A673 (cell line): ENCODE measurements at regions not wholly inside any gene's neighbourhood (a gene's known extent, or its start where the extent isn't known, plus 50 kb on each side); places are given as distances from the start of the nearest gene placed in this dataset.

Experiments
- EZH2 ChIP-seq: fragments of 200-600 bp; sonication (generic); IDR thresholded peaks from 2 replicates; pipeline ENCODE4 v1.6.1; 2017; ENCODE audit warnings: borderline replicate concordance, low read depth, mild to moderate bottlenecking, mixed read lengths, antibody characterized with exemption, low read length; ENCODE audit not compliant: poor library complexity, severe bottlenecking
- TF ChIP-seq, protein P1 (sequence below): fragments of 300-800, 200-600 bp; sonication (generic); conservative IDR thresholded peaks from 2 replicates; pipeline ENCODE4 v1.5.1; 2017; ENCODE audit warnings: low read depth, mild to moderate bottlenecking, antibody characterized with exemption, low read length, moderate library complexity, mixed read lengths

DNA sequence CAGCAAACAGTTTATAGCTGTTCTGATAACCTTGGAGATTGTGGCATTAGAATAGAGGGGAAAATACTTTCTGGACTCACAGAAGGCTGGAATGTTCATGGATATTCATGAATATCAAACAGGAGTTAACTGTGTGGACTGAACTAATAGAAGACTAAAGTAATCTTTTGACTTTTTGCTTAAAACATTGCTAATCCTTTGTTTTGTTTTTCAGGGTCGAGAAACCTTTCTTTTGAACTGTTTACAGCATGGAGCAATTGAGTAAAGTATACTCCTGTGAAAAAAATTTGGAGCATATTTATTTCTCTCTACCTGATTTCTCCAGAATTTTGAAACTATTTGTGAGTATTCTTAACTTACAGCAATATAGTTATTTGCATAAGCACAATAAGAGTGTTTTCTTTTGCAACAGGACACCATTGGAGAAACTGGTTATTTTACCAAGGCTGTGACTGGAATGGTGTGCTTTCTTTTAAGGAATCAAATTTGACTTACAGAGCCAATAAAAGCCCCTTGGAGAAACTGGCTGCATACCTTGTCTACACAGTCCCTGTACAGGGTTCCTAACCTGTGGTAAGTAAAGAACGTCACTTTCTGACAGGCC, 821.6 kb downstream of the TBC1D22A start:
- TF ChIP-seq, protein P1, sequence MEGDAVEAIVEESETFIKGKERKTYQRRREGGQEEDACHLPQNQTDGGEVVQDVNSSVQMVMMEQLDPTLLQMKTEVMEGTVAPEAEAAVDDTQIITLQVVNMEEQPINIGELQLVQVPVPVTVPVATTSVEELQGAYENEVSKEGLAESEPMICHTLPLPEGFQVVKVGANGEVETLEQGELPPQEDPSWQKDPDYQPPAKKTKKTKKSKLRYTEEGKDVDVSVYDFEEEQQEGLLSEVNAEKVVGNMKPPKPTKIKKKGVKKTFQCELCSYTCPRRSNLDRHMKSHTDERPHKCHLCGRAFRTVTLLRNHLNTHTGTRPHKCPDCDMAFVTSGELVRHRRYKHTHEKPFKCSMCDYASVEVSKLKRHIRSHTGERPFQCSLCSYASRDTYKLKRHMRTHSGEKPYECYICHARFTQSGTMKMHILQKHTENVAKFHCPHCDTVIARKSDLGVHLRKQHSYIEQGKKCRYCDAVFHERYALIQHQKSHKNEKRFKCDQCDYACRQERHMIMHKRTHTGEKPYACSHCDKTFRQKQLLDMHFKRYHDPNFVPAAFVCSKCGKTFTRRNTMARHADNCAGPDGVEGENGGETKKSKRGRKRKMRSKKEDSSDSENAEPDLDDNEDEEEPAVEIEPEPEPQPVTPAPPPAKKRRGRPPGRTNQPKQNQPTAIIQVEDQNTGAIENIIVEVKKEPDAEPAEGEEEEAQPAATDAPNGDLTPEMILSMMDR, result no peak
- TF ChIP-seq EZH2, result no peak
